ENCODE measurements at regions not wholly inside any gene's neighbourhood (a gene's known extent, or its start where the extent isn't known, plus 50 kb on each side); places are given as distances from the start of the nearest gene placed in this dataset.

DNA sequence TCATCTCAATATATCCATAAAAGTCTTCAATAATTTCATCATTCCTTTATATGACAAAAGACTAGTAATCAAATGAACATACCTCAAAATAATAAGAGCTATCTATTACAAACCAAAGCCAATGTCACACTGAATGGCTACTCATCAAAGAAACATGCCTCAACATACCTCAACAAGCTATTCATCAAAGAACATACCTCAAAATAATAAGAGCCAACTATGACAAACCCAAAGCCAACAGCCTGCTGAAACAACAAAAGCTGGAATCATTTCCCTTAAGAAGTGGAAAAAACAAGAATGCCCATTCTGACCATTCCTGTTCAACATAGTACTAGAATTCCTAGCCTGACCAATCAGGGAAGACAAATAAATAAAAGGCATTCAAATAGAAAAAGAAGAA lies 1373.7 kb downstream of the BRINP3 start:
- no peak for TF ChIP-seq POLR2AphosphoS5 (IDR thresholded peaks at IDR 0.05; ENCODE audit: low read depth, low read length)
- no peak for TF ChIP-seq POLR2A (IDR thresholded peaks at IDR 0.05; ENCODE audit: low read depth, low read length)

Data from GM12892 (cell line).